ENCODE measurements at regions not wholly inside any gene's neighbourhood (a gene's known extent, or its start where the extent isn't known, plus 50 kb on each side); places are given as distances from the start of the nearest gene placed in this dataset.

- Histone ChIP-seq H3K27me3 (replicated peaks in 1 of 2; ENCODE audit: control insufficient read depth in 2 of 2, insufficient read depth in 2 of 2, low read length in 1 of 2) (no peaks in the 10 kb centered on the region), H3K4me3 (no peak overlapping the region), H3K9ac (ENCODE audit: control insufficient read depth, insufficient read depth, low read length) (no peak overlapping the region), H3K9me3 (replicated peaks; ENCODE audit: control insufficient read depth, insufficient read depth, low read length) (no peaks in the 10 kb centered on the region; the same call in 2 of the 3 replicates), H3K4me1 (ENCODE audit: control insufficient read depth, insufficient read depth, low read length) (no peaks in the 10 kb centered on the region), H2AFZ (ENCODE audit: control insufficient read depth, low read depth, low read length) (no peak overlapping the region), H3K27ac (ENCODE audit: control insufficient read depth, insufficient read depth) (no peak overlapping the region), H3K36me3 (ENCODE audit: control insufficient read depth in 2 of 2, insufficient read depth in 2 of 2, low read length in 1 of 2) (no peaks in the 10 kb centered on the region), H3K79me2 (ENCODE audit: control insufficient read depth, insufficient read depth, low read length) (no peaks in the 10 kb centered on the region), H4K20me1 (ENCODE audit: control insufficient read depth, insufficient read depth) (no peaks in the 10 kb centered on the region), H3K4me2 (ENCODE audit: control insufficient read depth, insufficient read depth) (no peak overlapping the region)
- ChIA-PET CTCF (no interaction called here), POLR2A (no interaction called here), SMC1A (ENCODE audit: uncharacterized antibody, unreplicated experiment) (no interaction called here), RAD21 (ENCODE audit: unreplicated experiment) (no interaction called here)
- DNase-seq (ENCODE audit: low read depth, low spot score) (no peak), ATAC-seq (no peak), FAIRE-seq (no peak)
- WGBS (ENCODE audit: insufficient coverage, insufficient replicate concordance, low lambda C conversion rate, missing lambda C conversion rate) = 58% methylated on average over 1 of the region's 1 CpG
- in situ Hi-C loops (cut with MboI) (no loop called here), intact Hi-C loops (cut with micrococcal nuclease; ENCODE audit: unreplicated experiment) (no loop called here)
- no peak for TF ChIP-seq EGR1 (IDR thresholded peaks at IDR 0.05; ENCODE audit: borderline replicate concordance in 1 of 2, low read depth in 2 of 2, low read length in 2 of 2)
- no TSS peak for BruUV-seq (replicated peaks)
Observed at GRCh38 chr1:83546874-83547273, 452.1 kb downstream of the TTLL7 start.

- RAD21 ChIA-PET (ENCODE audit: unreplicated experiment) = no interaction called here
- CTCF ChIA-PET = interaction anchor here (1.4 kb wide), 1 partner anchor 9 kb away, joined by 4 read pairs; no protein-coding TSS in a partner anchor
- H3K4me2 ChIP-seq (ENCODE audit: control insufficient read depth, insufficient read depth) = no peak overlapping the region
- ATAC-seq (no peak), DNase-seq (ENCODE audit: low read depth, low spot score) (no peak), FAIRE-seq (no peak)
- H3K27ac ChIP-seq (ENCODE audit: control insufficient read depth, insufficient read depth) = no peak overlapping the region
- peak in 2 of 3 experiments; percentile 10 to 11; a peak in 1 of 6 replicates for TF ChIP-seq CTCF (IDR thresholded peaks at IDR 0.05 in 2 of 3, conservative IDR thresholded peaks at IDR 0.05 in 1 of 3; ENCODE audit: control insufficient read depth in 2 of 3, extremely low read depth in 1 of 3, insufficient read depth in 1 of 3, low read depth in 3 of 3, low read length in 3 of 3)
- no peak for TF ChIP-seq TBL1XR1 (IDR thresholded peaks at IDR 0.05; ENCODE audit: low read depth, low read length)
- H3K4me1 ChIP-seq (ENCODE audit: control insufficient read depth, insufficient read depth, low read length) = no peaks in the 10 kb centered on the region
- no peak overlapping the region for H3K9ac ChIP-seq (ENCODE audit: control insufficient read depth, insufficient read depth, low read length)
- H2AFZ ChIP-seq (ENCODE audit: control insufficient read depth, low read depth, low read length) = no peak overlapping the region
- no peaks in the 10 kb centered on the region for H4K20me1 ChIP-seq (ENCODE audit: control insufficient read depth, insufficient read depth)
- no peaks in the 10 kb centered on the region for H3K27me3 ChIP-seq (replicated peaks in 1 of 2; ENCODE audit: control insufficient read depth in 2 of 2, insufficient read depth in 2 of 2, low read length in 1 of 2)
- 75% methylated on average over 5 of the region's 5 CpGs for WGBS (ENCODE audit: insufficient coverage, insufficient replicate concordance, low lambda C conversion rate, missing lambda C conversion rate)
- intact Hi-C loops (cut with micrococcal nuclease; ENCODE audit: unreplicated experiment) (no loop called here), in situ Hi-C loops (cut with MboI) (no loop called here)
- H3K79me2 ChIP-seq (ENCODE audit: control insufficient read depth, insufficient read depth, low read length) = no peaks in the 10 kb centered on the region
- SMC1A ChIA-PET (ENCODE audit: uncharacterized antibody, unreplicated experiment) = interaction anchor here (1.8 kb wide), 1 partner anchor 19 kb away, joined by 4 read pairs; no protein-coding TSS in a partner anchor
- H3K9me3 ChIP-seq (replicated peaks; ENCODE audit: control insufficient read depth, insufficient read depth, low read length) = no peaks in the 10 kb centered on the region; the same call in 2 of the 3 replicates
- no peak overlapping the region for H3K4me3 ChIP-seq
- H3K36me3 ChIP-seq (ENCODE audit: control insufficient read depth in 2 of 2, insufficient read depth in 2 of 2, low read length in 1 of 2) = no peaks in the 10 kb centered on the region
- no TSS peak for BruUV-seq (replicated peaks)
- POLR2A ChIA-PET = no interaction called here
Observed at GRCh38 chr1:83545066-83545862, 453.7 kb downstream of the TTLL7 start.
